ENCODE measurements at regions not wholly inside any gene's neighbourhood (a gene's known extent, or its start where the extent isn't known, plus 50 kb on each side); places are given as distances from the start of the nearest gene placed in this dataset.

GRCh38 chr12:124465473-124465872, 101.9 kb downstream of the NCOR2 start:
- H3K27ac ChIP-seq (ENCODE audit: low read depth, low read length) = no peak overlapping the region
- WGBS, 3 donors = 95 to 100% (median 96%) methylated on average over 1 of the region's 1 CpG

GRCh38 chr12:124464830-124465229, 102.6 kb downstream of the NCOR2 start:
- 91 to 97% (median 95%) methylated on average over 4 of the region's 4 CpGs for WGBS, 3 donors
- H3K27ac ChIP-seq (ENCODE audit: low read depth, low read length) = no peak overlapping the region

GRCh38 chr12:124464062-124464461, 103.3 kb downstream of the NCOR2 start:
- no peak overlapping the region for H3K27ac ChIP-seq (ENCODE audit: low read depth, low read length)

GRCh38 chr12:124463341-124463921, 104.0 kb downstream of the NCOR2 start:
- WGBS, 3 donors = 64 to 79% (median 74%) methylated on average over 23 of the region's 23 CpGs
- no peak overlapping the region for H3K27ac ChIP-seq (ENCODE audit: low read depth, low read length)

More at GRCh38 chr12:124464062-124464461, 103.3 kb downstream of the NCOR2 start:
- 32 to 58% (median 34%) methylated on average over 4 of the region's 4 CpGs for WGBS, 3 donors

- WGBS, 3 donors = 86 to 93% (median 89%) methylated on average over 9 of the region's 9 CpGs
- no peak overlapping the region for H3K27ac ChIP-seq (ENCODE audit: low read depth, low read length)
Measured at GRCh38 chr12:124462750-124463149, 104.7 kb downstream of the NCOR2 start.

GRCh38 chr12:124461851-124462623, 105.4 kb downstream of the NCOR2 start:
- no peak overlapping the region for H3K27ac ChIP-seq (ENCODE audit: low read depth, low read length)
- WGBS, 3 donors = 88 to 89% (median 88%) methylated on average over 22 of the region's 22 CpGs

- no peak overlapping the region for H3K27ac ChIP-seq (ENCODE audit: low read depth, low read length)
- 94 to 95% (median 95%) methylated on average over 16 to 17 of the region's 17 CpGs for WGBS, 3 donors
Measured at GRCh38 chr12:124461241-124461673, 106.2 kb downstream of the NCOR2 start.

GRCh38 chr12:124460771-124461170, 106.6 kb downstream of the NCOR2 start:
- WGBS, 3 donors = 86 to 95% (median 94%) methylated on average over 9 of the region's 9 CpGs
- no peak overlapping the region for H3K27ac ChIP-seq (ENCODE audit: low read depth, low read length)

- WGBS, 3 donors = 96 to 98% (median 97%) methylated on average over 18 of the region's 18 CpGs
Measured at GRCh38 chr12:124459852-124460645, 107.4 kb downstream of the NCOR2 start.

GRCh38 chr12:124458992-124459851, 108.2 kb downstream of the NCOR2 start:
- no peak overlapping the region for H3K27ac ChIP-seq (ENCODE audit: low read depth, low read length)
- WGBS, 3 donors = 96 to 97% (median 96%) methylated on average over 12 of the region's 12 CpGs

More at GRCh38 chr12:124459852-124460645, 107.4 kb downstream of the NCOR2 start:
- H3K27ac ChIP-seq (ENCODE audit: low read depth, low read length) = no peak overlapping the region

GRCh38 chr12:124458220-124458991, 109.0 kb downstream of the NCOR2 start:
- no peak overlapping the region for H3K27ac ChIP-seq (ENCODE audit: low read depth, low read length)
- 80 to 90% (median 82%) methylated on average over 20 of the region's 20 CpGs for WGBS, 3 donors

GRCh38 chr12:124457287-124458219, 109.9 kb downstream of the NCOR2 start:
- no peak overlapping the region for H3K27ac ChIP-seq (ENCODE audit: low read depth, low read length)
- 16 to 74% (median 17%) methylated on average over 37 of the region's 37 CpGs for WGBS, 3 donors

GRCh38 chr12:124456652-124457152, 110.7 kb downstream of the NCOR2 start:
- WGBS, 3 donors = 52 to 77% (median 53%) methylated on average over 30 to 31 of the region's 31 CpGs
- no peak overlapping the region for H3K27ac ChIP-seq (ENCODE audit: low read depth, low read length)

GRCh38 chr12:124456133-124456651, 111.2 kb downstream of the NCOR2 start:
- no peak overlapping the region for H3K27ac ChIP-seq (ENCODE audit: low read depth, low read length)
- WGBS, 3 donors = 94 to 97% (median 95%) methylated on average over 12 of the region's 12 CpGs

GRCh38 chr12:124455336-124455735, 112.1 kb downstream of the NCOR2 start:
- WGBS, 3 donors = 83 to 86% (median 86%) methylated on average over 9 of the region's 9 CpGs
- H3K27ac ChIP-seq (ENCODE audit: low read depth, low read length) = no peak overlapping the region

- WGBS, 3 donors = 56 to 73% (median 57%) methylated on average over 13 of the region's 13 CpGs
- H3K27ac ChIP-seq (ENCODE audit: low read depth, low read length) = no peak overlapping the region
Measured at GRCh38 chr12:124454735-124455134, 112.7 kb downstream of the NCOR2 start.
